Mesenchymal stem cell (in vitro differentiated cells and primary cell): ENCODE measurements at regions not wholly inside any gene's neighbourhood (a gene's known extent, or its start where the extent isn't known, plus 50 kb on each side); places are given as distances from the start of the nearest gene placed in this dataset.
A peak's percentile ranks its signal among the peaks of the same experiment; 100 is the strongest.

ENCODE experiments used
- DNase-seq: peaks from one replicate; pipeline ENCODE4 v3.0.0-alpha.2; 2013
- H2AFZ ChIP-seq: one replicate; pipeline ENCODE4 v1.6.1; 2013; ENCODE audit warnings: low read depth, mild to moderate bottlenecking, control low read depth, inconsistent platforms, low read length, moderate library complexity
- H2AK5ac ChIP-seq: 2 replicates; pipeline ENCODE4 v1.6.1; 2013; ENCODE audit warnings: low read length, moderate library complexity, mild to moderate bottlenecking, inconsistent platforms; ENCODE audit not compliant: severe bottlenecking
- H2BK120ac ChIP-seq: one replicate; pipeline ENCODE4 v1.6.1; 2013; ENCODE audit warnings: low read depth, mild to moderate bottlenecking, inconsistent platforms, low read length, moderate library complexity
- H2BK12ac ChIP-seq, 2 experiments: one replicate each; pipeline ENCODE4 v1.6.1; 2013; ENCODE audit warnings: inconsistent platforms in 2 of 2, low read length in 2 of 2, mild to moderate bottlenecking in 2 of 2, moderate library complexity in 2 of 2, control low read depth in 1 of 2
- H2BK15ac ChIP-seq: one replicate; pipeline ENCODE4 v1.6.1; 2013; ENCODE audit warnings: mild to moderate bottlenecking, low read depth, inconsistent platforms; ENCODE audit not compliant: poor library complexity, severe bottlenecking
- H2BK5ac ChIP-seq: 2 replicates; pipeline ENCODE4 v1.6.1; 2013; ENCODE audit warnings: low read depth, mild to moderate bottlenecking, low read length, control low read depth, inconsistent platforms; ENCODE audit not compliant: poor library complexity, severe bottlenecking
- H3K14ac ChIP-seq, 2 experiments: one replicate each; pipeline ENCODE4 v1.6.1; 2013; ENCODE audit warnings: inconsistent platforms in 2 of 2, low read length in 2 of 2, control low read depth in 1 of 2, mild to moderate bottlenecking in 1 of 2, moderate library complexity in 1 of 2
- H3K18ac ChIP-seq, 2 experiments: one replicate each; pipeline ENCODE4 v1.6.1; 2013; ENCODE audit warnings: inconsistent platforms in 2 of 2, low read length in 2 of 2, control low read depth in 1 of 2, low read depth in 1 of 2, mild to moderate bottlenecking in 1 of 2
- H3K23ac ChIP-seq, 2 experiments: one replicate each; pipeline ENCODE4 v1.6.1; 2013; ENCODE audit warnings: inconsistent platforms in 2 of 2, low read length in 2 of 2, mild to moderate bottlenecking in 2 of 2, moderate library complexity in 2 of 2, control low read depth in 1 of 2
- H3K27ac ChIP-seq: 2 replicates; pipeline ENCODE4 v1.5.1; 2013; ENCODE audit warnings: mild to moderate bottlenecking, moderate library complexity, low read length, control low read depth, inconsistent platforms; ENCODE audit not compliant: poor library complexity, severe bottlenecking
- H3K27me3 ChIP-seq, 2 experiments: 2 replicates each; pipeline versions ENCODE4 v1.6.1 to v1.7.0; 2013; ENCODE audit warnings: low read length in 2 of 2, mild to moderate bottlenecking in 2 of 2, moderate library complexity in 2 of 2, control low read depth in 1 of 2, inconsistent platforms in 1 of 2; ENCODE audit not compliant: control insufficient read depth in 1 of 2, insufficient read depth in 1 of 2
- H3K36me3 ChIP-seq, 2 experiments: 2 replicates each; pipeline versions ENCODE4 v1.6.1 to v1.7.0; 2013; ENCODE audit warnings: low read length in 2 of 2, control low read depth in 1 of 2, inconsistent platforms in 1 of 2, low read depth in 1 of 2, mild to moderate bottlenecking in 1 of 2; ENCODE audit not compliant: insufficient read depth in 2 of 2, control insufficient read depth in 1 of 2
- H3K4ac ChIP-seq, 2 experiments: one replicate each; pipeline ENCODE4 v1.6.1; 2013; ENCODE audit warnings: inconsistent platforms in 2 of 2, low read length in 2 of 2, mild to moderate bottlenecking in 2 of 2, moderate library complexity in 2 of 2, control low read depth in 1 of 2, low read depth in 1 of 2
- H3K4me1 ChIP-seq: 2 replicates; pipeline ENCODE4 v1.6.1; 2013; ENCODE audit warnings: low read depth, low read length, control low read depth; ENCODE audit not compliant: control insufficient read depth, insufficient read depth
- H3K4me2 ChIP-seq: 2 replicates; pipeline ENCODE4 v1.6.1; 2013; ENCODE audit warnings: low read length, mild to moderate bottlenecking, inconsistent platforms; ENCODE audit not compliant: poor library complexity, severe bottlenecking
- H3K4me3 ChIP-seq, 2 experiments: 2 replicates each; pipeline versions ENCODE4 v1.5.1 to v1.7.0; 2013; ENCODE audit warnings: low read length in 2 of 2, mild to moderate bottlenecking in 2 of 2, control low read depth in 1 of 2, low read depth in 1 of 2; ENCODE audit not compliant: insufficient read depth in 1 of 2
- H3K79me1 ChIP-seq: replicated peaks from 2 replicates; pipeline ENCODE4 v1.6.1; 2013; ENCODE audit warnings: mild to moderate bottlenecking, control low read depth, low read length, inconsistent platforms; ENCODE audit not compliant: poor library complexity, severe bottlenecking
- H3K9ac ChIP-seq: 2 replicates; pipeline ENCODE4 v1.7.0; 2013; ENCODE audit warnings: mild to moderate bottlenecking, low read length, moderate library complexity
- H3K9me3 ChIP-seq: 2 replicates; pipeline ENCODE4 v1.7.0; 2013; ENCODE audit warnings: mild to moderate bottlenecking, low read length; ENCODE audit not compliant: control insufficient read depth
- H4K8ac ChIP-seq: one replicate; pipeline ENCODE4 v1.6.1; 2013; ENCODE audit warnings: inconsistent platforms, mild to moderate bottlenecking, low read length, moderate library complexity
- H4K91ac ChIP-seq: one replicate; pipeline ENCODE4 v1.6.1; 2013; ENCODE audit warnings: mild to moderate bottlenecking, low read length, inconsistent platforms
- WGBS: methylation state at CpG from one replicate; pipeline ENCODE4 v1.1.7; 2013; ENCODE audit warnings: mixed read lengths; 5-methylcytosine and 5-hydroxymethylcytosine counted together

GRCh38 chr10:78761311-78761781 is 307.4 kb upstream of the ZMIZ1 start:
- Histone ChIP-seq H3K36me3 (peaks cover 0 to 3% of the 10 kb centered on the region in 2 experiments), H2BK120ac (no peak overlapping the region), H3K4me1 (peaks cover 30% of the 10 kb centered on the region), H3K27me3 (no peaks in the 10 kb centered on the region), H3K23ac (no peak overlapping the region), H2BK5ac (no peak overlapping the region), H3K27ac (no peak overlapping the region), H3K4me2 (no peak overlapping the region), H3K18ac (peak overlapping the region in 1 of 2 experiments; percentile 18), H2AK5ac (peak overlapping the region; percentile 32), H3K9me3 (no peaks in the 10 kb centered on the region), H2BK12ac (peak overlapping the region in 1 of 2 experiments; percentile 40), H3K9ac (no peak overlapping the region), H4K91ac (peak overlapping the region; percentile 22), H3K4ac (peak overlapping the region in 1 of 2 experiments; percentile 6), H3K14ac (peak overlapping the region in 1 of 2 experiments; percentile 35), H3K4me3 (no peak overlapping the region), H2BK15ac (no peak overlapping the region), H3K79me1 (no peaks in the 10 kb centered on the region), H4K8ac (no peak overlapping the region), H2AFZ (no peak overlapping the region)
- WGBS, result 91% methylated on average over 12 of the region's 12 CpGs
- no peak for DNase-seq

GRCh38 chr10:78762086-78762630 is 306.6 kb upstream of the ZMIZ1 start:
- Histone ChIP-seq H3K79me1 (no peaks in the 10 kb centered on the region), H3K4me2 (no peak overlapping the region), H2BK12ac (peak overlapping the region in 1 of 2 experiments; percentile 38), H3K36me3 (peaks cover 0 to 3% of the 10 kb centered on the region in 2 experiments), H3K18ac (no peak overlapping the region), H4K91ac (no peak overlapping the region), H3K4me3 (no peak overlapping the region), H3K27ac (no peak overlapping the region), H2BK15ac (no peak overlapping the region), H3K4ac (no peak overlapping the region), H3K14ac (no peak overlapping the region), H3K27me3 (no peaks in the 10 kb centered on the region), H2BK5ac (no peak overlapping the region), H3K9ac (no peak overlapping the region), H2AK5ac (no peak overlapping the region), H3K9me3 (no peaks in the 10 kb centered on the region), H3K23ac (no peak overlapping the region), H2BK120ac (no peak overlapping the region), H4K8ac (no peak overlapping the region), H2AFZ (no peak overlapping the region), H3K4me1 (peaks cover 25% of the 10 kb centered on the region)
- 97% methylated on average over 3 of the region's 7 CpGs for WGBS
- no peak for DNase-seq

GRCh38 chr10:78763234-78763633 is 305.5 kb upstream of the ZMIZ1 start:
- Histone ChIP-seq H3K9me3 (no peaks in the 10 kb centered on the region), H4K91ac (peak overlapping the region; percentile 4), H3K27me3 (no peaks in the 10 kb centered on the region), H2BK15ac (no peak overlapping the region), H3K36me3 (peaks cover 0 to 3% of the 10 kb centered on the region in 2 experiments), H3K4ac (peak overlapping the region in 1 of 2 experiments; percentile 15), H4K8ac (no peak overlapping the region), H3K23ac (no peak overlapping the region), H3K4me3 (no peak overlapping the region), H3K27ac (no peak overlapping the region), H2BK5ac (no peak overlapping the region), H2BK120ac (no peak overlapping the region), H2AFZ (no peak overlapping the region), H3K4me2 (no peak overlapping the region), H2AK5ac (peak overlapping the region; percentile 33), H3K79me1 (no peaks in the 10 kb centered on the region), H3K14ac (peak overlapping the region in 1 of 2 experiments; percentile 26), H3K18ac (no peak overlapping the region), H2BK12ac (peak overlapping the region in 1 of 2 experiments; percentile 11), H3K4me1 (peaks cover 19% of the 10 kb centered on the region), H3K9ac (no peak overlapping the region)
- 72% methylated on average over 3 of the region's 6 CpGs for WGBS
- no peak for DNase-seq

- H3K27me3 ChIP-seq, result no peaks in the 10 kb centered on the region
- H2BK5ac ChIP-seq, result no peak overlapping the region
- H2AK5ac ChIP-seq, result peak overlapping the region; percentile 28
- 78% methylated on average over 9 of the region's 10 CpGs for WGBS
- no peak overlapping the region for H3K23ac ChIP-seq
- no peak overlapping the region for H4K8ac ChIP-seq
- peaks cover 22% of the 10 kb centered on the region for H3K4me1 ChIP-seq
- H2BK12ac ChIP-seq, result peak overlapping the region in 1 of 2 experiments; percentile 22
- H3K18ac ChIP-seq, result no peak overlapping the region
- no peak overlapping the region for H3K14ac ChIP-seq
- H2AFZ ChIP-seq, result no peak overlapping the region
- peaks cover 0 to 3% of the 10 kb centered on the region in 2 experiments for H3K36me3 ChIP-seq
- H2BK120ac ChIP-seq, result no peak overlapping the region
- H3K9me3 ChIP-seq, result no peaks in the 10 kb centered on the region
- no peak overlapping the region for H3K4ac ChIP-seq
- H3K27ac ChIP-seq, result no peak overlapping the region
- H3K4me3 ChIP-seq, result no peak overlapping the region
- no peak overlapping the region for H3K4me2 ChIP-seq
- no peak overlapping the region for H4K91ac ChIP-seq
- H2BK15ac ChIP-seq, result peak overlapping the region; percentile 65
- no peak for DNase-seq
- H3K9ac ChIP-seq, result no peak overlapping the region
- no peaks in the 10 kb centered on the region for H3K79me1 ChIP-seq
Observed at GRCh38 chr10:78763651-78764395, 304.9 kb upstream of the ZMIZ1 start.
